ENCODE measurements at regions not wholly inside any gene's neighbourhood (a gene's known extent, or its start where the extent isn't known, plus 50 kb on each side); places are given as distances from the start of the nearest gene placed in this dataset.

DNA sequence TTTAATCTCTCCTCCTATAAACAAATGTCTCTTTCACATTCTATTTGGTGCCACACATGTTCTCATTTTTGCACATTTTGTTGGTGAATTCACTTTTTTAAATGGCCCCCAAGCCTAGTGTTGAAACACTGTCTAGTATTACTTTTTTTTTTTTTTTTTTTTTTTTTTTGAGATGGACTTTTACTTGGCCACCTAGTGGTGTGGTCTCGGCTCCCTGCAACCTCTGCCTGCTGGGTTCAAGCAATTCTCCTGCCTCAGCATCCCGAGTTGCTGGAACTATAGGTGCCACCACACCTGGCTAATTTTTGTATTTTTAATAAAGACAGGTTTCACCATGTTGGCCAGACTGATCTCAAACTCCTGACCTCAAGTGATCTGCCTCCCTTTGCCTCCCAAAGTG lies 273.8 kb upstream of the SLC14A2 start:
- TF ChIP-seq CTCF (IDR thresholded peaks at IDR 0.05), result no peak
- TF ChIP-seq POLR2A (IDR thresholded peaks at IDR 0.05; ENCODE audit: low read depth), result no peak
- no peak for TF ChIP-seq POLR2AphosphoS5 (IDR thresholded peaks at IDR 0.05)
